GM19099 (cell line): ENCODE measurements at regions not wholly inside any gene's neighbourhood (a gene's known extent, or its start where the extent isn't known, plus 50 kb on each side); places are given as distances from the start of the nearest gene placed in this dataset.

Source experiments
- POLR2A ChIP-seq: IDR thresholded peaks from 3 replicates; pipeline ENCODE4 v1.6.1; 2011; ENCODE audit warnings: low read depth; ENCODE audit not compliant: insufficient read length; ENCODE audit errors: extremely low read depth

- no peak for TF ChIP-seq POLR2A
Measured at GRCh38 chr10:4343873-4344272, 482.1 kb upstream of the AKR1E2 start.

GRCh38 chr10:4343091-4343490, 482.9 kb upstream of the AKR1E2 start:
- no peak for TF ChIP-seq POLR2A

GRCh38 chr10:4338768-4339167, 487.2 kb upstream of the AKR1E2 start:
- TF ChIP-seq POLR2A, result no peak

GRCh38 chr10:4337563-4337962, 488.4 kb upstream of the AKR1E2 start:
- TF ChIP-seq POLR2A, result no peak

- no peak for TF ChIP-seq POLR2A
Measured at GRCh38 chr10:4334871-4335270, 491.1 kb upstream of the AKR1E2 start.

- TF ChIP-seq POLR2A, result no peak
Measured at GRCh38 chr10:4334015-4334414, 492.0 kb upstream of the AKR1E2 start.

GRCh38 chr10:4333459-4333894, 492.5 kb upstream of the AKR1E2 start:
- no peak for TF ChIP-seq POLR2A

GRCh38 chr10:4332764-4333458, 493.1 kb upstream of the AKR1E2 start:
- TF ChIP-seq POLR2A, result no peak

GRCh38 chr10:4331150-4331549, 494.9 kb upstream of the AKR1E2 start:
- TF ChIP-seq POLR2A, result no peak

GRCh38 chr10:4330636-4331035, 495.4 kb upstream of the AKR1E2 start:
- no peak for TF ChIP-seq POLR2A

- TF ChIP-seq POLR2A, result no peak
Measured at GRCh38 chr10:4329225-4329624, 496.8 kb upstream of the AKR1E2 start.

- no peak for TF ChIP-seq POLR2A
Measured at GRCh38 chr10:4326647-4327046, 499.4 kb upstream of the AKR1E2 start.

GRCh38 chr10:4319870-4320367, 506.1 kb upstream of the AKR1E2 start:
- no peak for TF ChIP-seq POLR2A

- TF ChIP-seq POLR2A, result no peak
Measured at GRCh38 chr10:4316161-4316810, 509.7 kb upstream of the AKR1E2 start.

- no peak for TF ChIP-seq POLR2A
Measured at GRCh38 chr10:4315551-4315950, 510.5 kb upstream of the AKR1E2 start.

GRCh38 chr10:4313051-4313450, 513.0 kb upstream of the AKR1E2 start:
- TF ChIP-seq POLR2A, result no peak
